Osteoblast (primary cell): ENCODE measurements at regions not wholly inside any gene's neighbourhood (a gene's known extent, or its start where the extent isn't known, plus 50 kb on each side); places are given as distances from the start of the nearest gene placed in this dataset.

Source experiments
- DNase-seq: peaks from one replicate; pipeline ENCODE4 v3.0.0; 2011; ENCODE audit warnings: low spot score, mixed read lengths; ENCODE audit not compliant: insufficient read length; ENCODE audit errors: missing footprints
- H2AFZ ChIP-seq: 2 replicates; pipeline ENCODE4 v1.6.0; 2011; ENCODE audit warnings: mild to moderate bottlenecking, low read length
- H3K27ac ChIP-seq: 2 replicates; pipeline ENCODE4 v1.5.1; 2011; ENCODE audit warnings: mild to moderate bottlenecking, low read depth, low read length, moderate library complexity
- H3K27me3 ChIP-seq: 2 replicates; pipeline ENCODE4 v1.6.0; 2012; ENCODE audit warnings: mild to moderate bottlenecking, control low read depth, inconsistent platforms, low read length, moderate library complexity; ENCODE audit not compliant: insufficient read depth
- H3K36me3 ChIP-seq: 2 replicates; pipeline ENCODE4 v1.5.1; 2011; ENCODE audit warnings: mild to moderate bottlenecking, low read length, control low read depth, moderate library complexity; ENCODE audit not compliant: insufficient read depth
- H3K4me1 ChIP-seq: 2 replicates; pipeline ENCODE4 v1.5.1; 2011; ENCODE audit warnings: mild to moderate bottlenecking, low read length, control low read depth, moderate library complexity; ENCODE audit not compliant: insufficient read depth
- H3K4me2 ChIP-seq: 2 replicates; pipeline ENCODE4 v1.6.0; 2011; ENCODE audit warnings: mild to moderate bottlenecking, low read length; ENCODE audit not compliant: insufficient read depth
- H3K4me3 ChIP-seq: fragments of 200-600 bp; sonication (generic); 3 replicates; pipeline ENCODE4 v1.5.1; 2012; ENCODE audit warnings: mild to moderate bottlenecking, low read length, inconsistent platforms; ENCODE audit not compliant: insufficient read depth
- H3K79me2 ChIP-seq: 2 replicates; pipeline ENCODE4 v1.6.0; 2012; ENCODE audit warnings: mild to moderate bottlenecking, low read length, control low read depth, inconsistent platforms; ENCODE audit not compliant: insufficient read depth
- H3K9me3 ChIP-seq: 2 replicates; pipeline ENCODE4 v1.5.1; 2011; ENCODE audit warnings: low read depth, low read length, control low read depth
- H4K20me1 ChIP-seq: 2 replicates; pipeline ENCODE4 v1.6.0; 2012; ENCODE audit warnings: mild to moderate bottlenecking, low read length, control low read depth; ENCODE audit not compliant: insufficient read depth
- CTCF ChIP-seq: IDR thresholded peaks from 2 replicates; pipeline ENCODE4 v1.5.1; 2011; ENCODE audit warnings: mild to moderate bottlenecking, low read depth, low read length, moderate library complexity; ENCODE audit errors: extremely low read depth

GRCh38 chr4:114085611-114086345, 106.3 kb upstream of the ARSJ start:
- no peaks in the 10 kb centered on the region for H3K36me3 ChIP-seq
- no peaks in the 10 kb centered on the region for H3K27me3 ChIP-seq
- H2AFZ ChIP-seq: no peak overlapping the region
- H3K4me2 ChIP-seq: no peak overlapping the region
- H3K9me3 ChIP-seq: no peaks in the 10 kb centered on the region
- no peak overlapping the region for H3K27ac ChIP-seq
- no peaks in the 10 kb centered on the region for H4K20me1 ChIP-seq
- H3K4me1 ChIP-seq: peaks cover 12% of the 10 kb centered on the region
- no peak overlapping the region for H3K4me3 ChIP-seq
- H3K79me2 ChIP-seq: no peaks in the 10 kb centered on the region
- no peak for TF ChIP-seq CTCF
- no peak for DNase-seq

- no peak for TF ChIP-seq CTCF
- peaks cover 12% of the 10 kb centered on the region for H3K4me1 ChIP-seq
These were observed 108.3 kb upstream of the ARSJ start for GRCh38 chr4:114087596-114088230.

GRCh38 chr4:114088481-114088880, 109.0 kb upstream of the ARSJ start:
- H3K27me3 ChIP-seq: no peaks in the 10 kb centered on the region
- H3K4me1 ChIP-seq: peaks cover 12% of the 10 kb centered on the region
- no peak for DNase-seq
- no peak overlapping the region for H3K4me2 ChIP-seq
- no peak for TF ChIP-seq CTCF
- no peaks in the 10 kb centered on the region for H3K79me2 ChIP-seq
- H2AFZ ChIP-seq: no peak overlapping the region
- peak overlapping the region; percentile 56 for H3K27ac ChIP-seq
- no peak overlapping the region for H3K4me3 ChIP-seq
- no peaks in the 10 kb centered on the region for H3K36me3 ChIP-seq
- H4K20me1 ChIP-seq: no peaks in the 10 kb centered on the region
- no peaks in the 10 kb centered on the region for H3K9me3 ChIP-seq

More at GRCh38 chr4:114087596-114088230, 108.3 kb upstream of the ARSJ start:
- DNase-seq: peak; percentile 55
- H3K36me3 ChIP-seq: no peaks in the 10 kb centered on the region
- no peaks in the 10 kb centered on the region for H3K79me2 ChIP-seq
- H4K20me1 ChIP-seq: no peaks in the 10 kb centered on the region
- H3K4me2 ChIP-seq: peak overlapping the region; percentile 1
- H3K9me3 ChIP-seq: no peaks in the 10 kb centered on the region
- H3K27ac ChIP-seq: peak overlapping the region; percentile 56
- no peak overlapping the region for H3K4me3 ChIP-seq
- H2AFZ ChIP-seq: no peak overlapping the region
- no peaks in the 10 kb centered on the region for H3K27me3 ChIP-seq

- Histone ChIP-seq H3K4me1 (peaks cover 12% of the 10 kb centered on the region), H3K4me2 (no peak overlapping the region), H3K27me3 (no peaks in the 10 kb centered on the region), H2AFZ (no peak overlapping the region), H3K79me2 (no peaks in the 10 kb centered on the region), H3K4me3 (no peak overlapping the region), H3K9me3 (no peaks in the 10 kb centered on the region), H3K36me3 (no peaks in the 10 kb centered on the region), H3K27ac (no peak overlapping the region), H4K20me1 (no peaks in the 10 kb centered on the region)
- no peak for TF ChIP-seq CTCF
- DNase-seq: no peak
These were observed 112.1 kb upstream of the ARSJ start for GRCh38 chr4:114091546-114091945.
